ENCODE measurements at regions not wholly inside any gene's neighbourhood (a gene's known extent, or its start where the extent isn't known, plus 50 kb on each side); places are given as distances from the start of the nearest gene placed in this dataset.
"Not testable (repeated sequence)": the region's sequence is repeated elsewhere in the genome, so short reads cannot be mapped to it uniquely, and the experiment has no call there.

- H3K36me3 ChIP-seq: no peaks in the 10 kb centered on the region
- no peak for TF ChIP-seq POLR2A (IDR thresholded peaks at IDR 0.05; ENCODE audit: low read depth)
- no peak for TF ChIP-seq POLR2AphosphoS5 (IDR thresholded peaks at IDR 0.05)
- no peak for TF ChIP-seq EP300 (IDR thresholded peaks at IDR 0.05)
- TF ChIP-seq CTCF (IDR thresholded peaks at IDR 0.05): no peak
- no peak for DNase-seq (ENCODE audit: extremely low spot score)
- no peak overlapping the region for H3K4me3 ChIP-seq
- no peak overlapping the region for H3K27ac ChIP-seq (replicated peaks in 1 of 4)
- 39% methylated on average over 2 of the region's 2 CpGs for WGBS
- H3K9me3 ChIP-seq: no peaks in the 10 kb centered on the region
- H3K27me3 ChIP-seq: no peaks in the 10 kb centered on the region
- intact Hi-C loops (cut with DNase I): no loop called here
- H3K4me1 ChIP-seq: no peaks in the 10 kb centered on the region
These were observed 421.6 kb upstream of the SLC10A2 start for GRCh38 chr13:103487841-103488240.

GRCh38 chr13:103473081-103473480 lies 406.9 kb upstream of the SLC10A2 start:
- Histone ChIP-seq H3K4me3 (no peak overlapping the region), H3K36me3 (no peaks in the 10 kb centered on the region), H3K27me3 (no peaks in the 10 kb centered on the region), H3K9me3 (no peaks in the 10 kb centered on the region), H3K4me1 (no peaks in the 10 kb centered on the region), H3K27ac (replicated peaks in 1 of 4) (no peak overlapping the region)
- DNase-seq (ENCODE audit: extremely low spot score): no peak
- WGBS: 95% methylated on average over 1 of the region's 1 CpG
- intact Hi-C loops (cut with DNase I): no loop called here
- TF ChIP-seq CTCF (IDR thresholded peaks at IDR 0.05): no peak
- no peak for TF ChIP-seq POLR2AphosphoS5 (IDR thresholded peaks at IDR 0.05)
- TF ChIP-seq EP300 (IDR thresholded peaks at IDR 0.05): no peak
- no peak for TF ChIP-seq POLR2A (IDR thresholded peaks at IDR 0.05; ENCODE audit: low read depth)

GRCh38 chr13:103471896-103472295 lies 405.7 kb upstream of the SLC10A2 start:
- H3K4me1 ChIP-seq: no peaks in the 10 kb centered on the region
- H3K36me3 ChIP-seq: no peaks in the 10 kb centered on the region
- no peak for DNase-seq (ENCODE audit: extremely low spot score)
- H3K4me3 ChIP-seq: no peak overlapping the region
- H3K27me3 ChIP-seq: no peaks in the 10 kb centered on the region
- no peak overlapping the region for H3K27ac ChIP-seq (replicated peaks in 1 of 4)
- intact Hi-C loops (cut with DNase I): no loop called here
- 85% methylated on average over 4 of the region's 4 CpGs for WGBS
- no peak for TF ChIP-seq POLR2AphosphoS5 (IDR thresholded peaks at IDR 0.05)
- no peak for TF ChIP-seq EP300 (IDR thresholded peaks at IDR 0.05)
- no peak for TF ChIP-seq POLR2A (IDR thresholded peaks at IDR 0.05; ENCODE audit: low read depth)
- TF ChIP-seq CTCF (IDR thresholded peaks at IDR 0.05): no peak
- H3K9me3 ChIP-seq: no peaks in the 10 kb centered on the region

DNA sequence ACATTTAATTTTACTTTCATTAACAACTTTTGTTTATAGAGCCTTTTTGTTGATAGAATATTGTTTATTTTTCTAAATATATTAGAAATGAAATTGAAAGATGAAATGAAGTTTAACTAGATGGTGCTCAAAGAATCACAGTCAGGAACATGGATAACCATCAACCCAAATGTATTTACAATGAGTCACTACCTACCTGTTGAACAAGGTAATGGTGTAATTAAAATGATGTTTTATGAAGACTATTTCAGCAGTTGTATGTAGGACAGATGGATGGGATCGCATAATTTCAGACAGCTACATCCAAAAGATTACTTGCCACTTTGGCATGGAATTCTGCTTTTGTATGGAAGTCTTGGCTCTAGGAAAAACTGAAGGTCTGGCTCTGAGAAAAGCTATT lies 403.6 kb upstream of the SLC10A2 start:
- Histone ChIP-seq H3K9me3 (no peaks in the 10 kb centered on the region), H3K27me3 (no peaks in the 10 kb centered on the region), H3K27ac (replicated peaks in 1 of 4) (no peak overlapping the region), H3K4me1 (no peaks in the 10 kb centered on the region), H3K4me3 (no peak overlapping the region), H3K36me3 (no peaks in the 10 kb centered on the region)
- intact Hi-C loops (cut with DNase I): no loop called here
- 83% methylated on average over 1 of the region's 1 CpG for WGBS
- no peak for DNase-seq (ENCODE audit: extremely low spot score)
- TF ChIP-seq POLR2A (IDR thresholded peaks at IDR 0.05; ENCODE audit: low read depth) (no peak), CTCF (IDR thresholded peaks at IDR 0.05) (no peak), EP300 (IDR thresholded peaks at IDR 0.05) (no peak), POLR2AphosphoS5 (IDR thresholded peaks at IDR 0.05) (no peak)

GRCh38 chr13:103466761-103467160 lies 400.5 kb upstream of the SLC10A2 start:
- 79% methylated on average over 4 of the region's 5 CpGs for WGBS
- no peak overlapping the region for H3K4me3 ChIP-seq
- H3K9me3 ChIP-seq: no peaks in the 10 kb centered on the region
- H3K27me3 ChIP-seq: no peaks in the 10 kb centered on the region
- H3K27ac ChIP-seq (replicated peaks in 1 of 4): no peak overlapping the region
- H3K4me1 ChIP-seq: no peaks in the 10 kb centered on the region
- no peaks in the 10 kb centered on the region for H3K36me3 ChIP-seq
- intact Hi-C loops (cut with DNase I): no loop called here
- TF ChIP-seq POLR2AphosphoS5 (IDR thresholded peaks at IDR 0.05): no peak
- no peak for TF ChIP-seq POLR2A (IDR thresholded peaks at IDR 0.05; ENCODE audit: low read depth)
- no peak for TF ChIP-seq EP300 (IDR thresholded peaks at IDR 0.05)
- TF ChIP-seq CTCF (IDR thresholded peaks at IDR 0.05): no peak
- DNase-seq (ENCODE audit: extremely low spot score): no peak

DNA sequence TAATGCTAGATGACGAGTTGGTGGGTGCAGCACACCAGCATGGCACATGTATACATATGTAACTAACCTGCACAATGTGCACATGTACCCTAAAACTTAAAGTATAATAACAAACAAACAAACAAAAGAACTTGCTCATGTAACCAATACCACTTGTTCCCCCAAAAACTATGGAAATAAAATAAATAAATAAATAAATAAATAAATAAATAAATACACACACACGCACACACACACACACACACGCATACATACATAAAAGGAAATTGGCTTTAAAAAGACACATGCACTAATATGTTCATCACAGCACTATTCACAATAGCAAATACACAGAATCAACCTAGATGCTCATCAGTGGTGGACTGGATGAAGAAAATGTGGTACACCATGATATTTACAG lies 394.0 kb upstream of the SLC10A2 start:
- WGBS: 81% methylated on average over 3 of the region's 3 CpGs

DNA sequence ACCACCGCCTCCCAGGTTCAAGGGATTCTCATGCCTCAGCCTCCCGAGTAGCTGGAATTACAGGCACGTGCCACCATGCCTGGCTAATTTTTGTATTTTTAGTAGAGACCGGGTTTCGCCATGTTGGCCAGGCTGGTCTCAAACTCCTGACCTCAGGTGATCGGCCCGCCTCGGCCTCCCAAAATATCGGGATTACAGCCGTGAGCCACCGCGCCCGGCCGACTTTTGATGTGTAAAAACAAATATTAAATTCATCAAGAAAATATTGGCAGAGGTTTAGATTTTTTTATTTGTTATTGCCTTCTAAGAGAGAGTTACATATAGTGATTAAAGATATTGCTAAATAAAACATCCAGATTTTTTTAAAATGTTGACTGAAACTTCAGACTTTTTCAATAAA lies 390.8 kb upstream of the SLC10A2 start:
- H3K27me3 ChIP-seq; H3K36me3 ChIP-seq; H3K4me1 ChIP-seq; intact Hi-C loops (cut with DNase I); H3K27ac ChIP-seq (replicated peaks in 1 of 4); H3K9me3 ChIP-seq; DNase-seq (ENCODE audit: extremely low spot score); H3K4me3 ChIP-seq: not testable (repeated sequence)
- 95% methylated on average over 14 of the region's 14 CpGs for WGBS

More for the DNA sequence above, 394.0 kb upstream of the SLC10A2 start:
- H3K27me3 ChIP-seq; intact Hi-C loops (cut with DNase I); H3K4me3 ChIP-seq; DNase-seq (ENCODE audit: extremely low spot score); H3K9me3 ChIP-seq; H3K4me1 ChIP-seq; H3K36me3 ChIP-seq; H3K27ac ChIP-seq (replicated peaks in 1 of 4): not testable (repeated sequence)

Measured in esophagus muscularis mucosa (tissue), 4 donors.